ENCODE measurements at regions not wholly inside any gene's neighbourhood (a gene's known extent, or its start where the extent isn't known, plus 50 kb on each side); places are given as distances from the start of the nearest gene placed in this dataset.

DNA sequence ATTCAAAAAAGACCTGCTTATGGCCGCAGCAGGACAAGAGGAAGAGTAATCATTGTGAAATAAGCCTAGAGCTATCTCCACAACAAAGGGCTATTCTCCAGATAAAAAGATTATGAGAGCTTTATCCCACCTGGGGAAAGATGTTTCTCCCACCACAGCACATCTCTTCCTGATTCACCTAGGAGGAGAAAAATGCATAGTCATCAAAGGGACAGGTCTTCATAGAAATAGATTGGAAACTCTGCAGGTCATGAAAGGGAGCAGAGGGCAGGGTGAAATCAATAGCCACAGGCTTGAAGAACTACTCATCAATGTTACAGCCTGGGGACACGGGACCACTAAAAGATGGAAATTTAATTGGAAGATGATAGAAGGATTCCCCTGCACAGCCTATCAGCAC lies 453.8 kb upstream of the TMEM132C start:
- Histone ChIP-seq H3K4me1 (replicated peaks; ENCODE audit: insufficient read depth) (no peaks in the 10 kb centered on the region), H2AFZ (no peak overlapping the region), H3K36me3 (ENCODE audit: low read depth) (no peaks in the 10 kb centered on the region), H4K20me1 (ENCODE audit: insufficient read depth) (no peaks in the 10 kb centered on the region), H3F3A (ENCODE audit: insufficient read depth, low read depth) (no peaks in the 10 kb centered on the region), H3K9me3 (ENCODE audit: insufficient read depth, low read depth) (no peaks in the 10 kb centered on the region), H3K4me3 (no peak overlapping the region), H3K79me2 (ENCODE audit: low read depth) (no peaks in the 10 kb centered on the region), H3K4me2 (no peak overlapping the region), H3K27ac (no peak overlapping the region), H3K9me2 (ENCODE audit: insufficient read depth) (no peaks in the 10 kb centered on the region), H3K27me3 (ENCODE audit: insufficient read depth, low read depth) (no peaks in the 10 kb centered on the region)
- DNase-seq = no peak
- POLR2A ChIA-PET (ENCODE audit: unreplicated experiment) = no interaction called here
- TF ChIP-seq, protein P1, sequence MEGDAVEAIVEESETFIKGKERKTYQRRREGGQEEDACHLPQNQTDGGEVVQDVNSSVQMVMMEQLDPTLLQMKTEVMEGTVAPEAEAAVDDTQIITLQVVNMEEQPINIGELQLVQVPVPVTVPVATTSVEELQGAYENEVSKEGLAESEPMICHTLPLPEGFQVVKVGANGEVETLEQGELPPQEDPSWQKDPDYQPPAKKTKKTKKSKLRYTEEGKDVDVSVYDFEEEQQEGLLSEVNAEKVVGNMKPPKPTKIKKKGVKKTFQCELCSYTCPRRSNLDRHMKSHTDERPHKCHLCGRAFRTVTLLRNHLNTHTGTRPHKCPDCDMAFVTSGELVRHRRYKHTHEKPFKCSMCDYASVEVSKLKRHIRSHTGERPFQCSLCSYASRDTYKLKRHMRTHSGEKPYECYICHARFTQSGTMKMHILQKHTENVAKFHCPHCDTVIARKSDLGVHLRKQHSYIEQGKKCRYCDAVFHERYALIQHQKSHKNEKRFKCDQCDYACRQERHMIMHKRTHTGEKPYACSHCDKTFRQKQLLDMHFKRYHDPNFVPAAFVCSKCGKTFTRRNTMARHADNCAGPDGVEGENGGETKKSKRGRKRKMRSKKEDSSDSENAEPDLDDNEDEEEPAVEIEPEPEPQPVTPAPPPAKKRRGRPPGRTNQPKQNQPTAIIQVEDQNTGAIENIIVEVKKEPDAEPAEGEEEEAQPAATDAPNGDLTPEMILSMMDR (conservative IDR thresholded peaks at IDR 0.05) = no peak
- TF ChIP-seq EZH2 (IDR thresholded peaks at IDR 0.05; ENCODE audit: low read depth) = no peak
- BruUV-seq (replicated peaks) = no TSS peak
- intact Hi-C loops (cut with micrococcal nuclease; ENCODE audit: unreplicated experiment) = no loop called here
- CTCF ChIA-PET = no interaction called here

DNA sequence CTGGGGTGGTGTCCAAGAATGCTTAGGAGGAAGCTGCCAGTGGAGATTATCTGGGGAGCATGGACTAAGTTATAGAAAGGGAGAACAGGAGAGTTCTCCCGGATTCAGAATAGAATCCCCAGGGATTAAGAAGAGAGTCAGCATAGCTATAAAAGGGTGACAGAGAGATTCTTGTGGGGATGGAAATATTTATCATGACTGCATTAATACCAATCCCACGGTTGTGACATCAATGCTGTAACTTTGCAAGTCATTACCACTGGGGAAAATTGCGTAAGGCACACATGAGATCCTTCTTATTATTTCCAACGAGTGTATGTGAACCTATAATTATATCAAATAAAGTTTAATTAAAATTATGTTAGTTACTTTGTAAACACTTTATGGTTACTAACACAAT lies 447.9 kb upstream of the TMEM132C start:
- intact Hi-C loops (cut with micrococcal nuclease; ENCODE audit: unreplicated experiment) = no loop called here
- Histone ChIP-seq H3F3A (ENCODE audit: insufficient read depth, low read depth) (no peaks in the 10 kb centered on the region), H3K4me2 (no peak overlapping the region), H4K20me1 (ENCODE audit: insufficient read depth) (no peaks in the 10 kb centered on the region), H2AFZ (no peak overlapping the region), H3K4me1 (replicated peaks; ENCODE audit: insufficient read depth) (no peaks in the 10 kb centered on the region), H3K9me3 (ENCODE audit: insufficient read depth, low read depth) (no peaks in the 10 kb centered on the region), H3K27me3 (ENCODE audit: insufficient read depth, low read depth) (no peaks in the 10 kb centered on the region), H3K9me2 (ENCODE audit: insufficient read depth) (no peaks in the 10 kb centered on the region), H3K4me3 (no peak overlapping the region), H3K36me3 (ENCODE audit: low read depth) (no peaks in the 10 kb centered on the region), H3K27ac (no peak overlapping the region), H3K79me2 (ENCODE audit: low read depth) (no peaks in the 10 kb centered on the region)
- BruUV-seq (replicated peaks) = no TSS peak
- no peak for DNase-seq
- ChIA-PET POLR2A (ENCODE audit: unreplicated experiment) (no interaction called here), CTCF (no interaction called here)
- TF ChIP-seq, protein P1 (conservative IDR thresholded peaks at IDR 0.05) = no peak
- no peak for TF ChIP-seq EZH2 (IDR thresholded peaks at IDR 0.05; ENCODE audit: low read depth)

DNA sequence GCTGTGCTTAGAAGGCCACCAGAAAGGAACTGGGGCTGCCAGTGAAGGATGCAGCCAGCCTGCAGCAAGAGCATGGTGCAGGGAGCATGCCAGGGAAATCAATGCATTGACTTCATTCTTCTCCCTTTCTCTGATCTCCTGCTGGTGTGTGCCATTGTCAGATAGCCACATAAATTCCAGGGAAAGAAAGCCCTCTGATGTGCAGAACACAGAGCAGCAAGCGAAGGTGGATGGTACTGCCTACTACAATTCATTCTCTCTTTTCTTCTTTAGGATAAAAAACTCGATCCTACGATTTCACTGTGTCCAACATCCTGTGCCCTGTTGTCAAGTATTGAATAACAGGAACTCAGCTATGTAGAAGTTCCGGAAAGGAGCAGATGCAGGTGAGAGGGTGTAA lies 446.7 kb upstream of the TMEM132C start:
- no peak overlapping the region for H3K27ac ChIP-seq
- ChIA-PET POLR2A (ENCODE audit: unreplicated experiment) (no interaction called here), CTCF (no interaction called here)
- H2AFZ ChIP-seq = no peak overlapping the region
- intact Hi-C loops (cut with micrococcal nuclease; ENCODE audit: unreplicated experiment) = no loop called here
- H3K9me2 ChIP-seq (ENCODE audit: insufficient read depth) = no peaks in the 10 kb centered on the region
- H4K20me1 ChIP-seq (ENCODE audit: insufficient read depth) = no peaks in the 10 kb centered on the region
- no TSS peak for BruUV-seq (replicated peaks)
- DNase-seq = no peak
- H3K4me3 ChIP-seq = no peak overlapping the region
- no peaks in the 10 kb centered on the region for H3F3A ChIP-seq (ENCODE audit: insufficient read depth, low read depth)
- no peaks in the 10 kb centered on the region for H3K79me2 ChIP-seq (ENCODE audit: low read depth)
- H3K27me3 ChIP-seq (ENCODE audit: insufficient read depth, low read depth) = no peaks in the 10 kb centered on the region
- no peak overlapping the region for H3K4me2 ChIP-seq
- H3K4me1 ChIP-seq (replicated peaks; ENCODE audit: insufficient read depth) = no peaks in the 10 kb centered on the region
- no peaks in the 10 kb centered on the region for H3K36me3 ChIP-seq (ENCODE audit: low read depth)
- TF ChIP-seq, protein P1 (conservative IDR thresholded peaks at IDR 0.05) = no peak
- H3K9me3 ChIP-seq (ENCODE audit: insufficient read depth, low read depth) = no peaks in the 10 kb centered on the region
